Breast epithelium (tissue), 3 donors: ENCODE measurements at regions not wholly inside any gene's neighbourhood (a gene's known extent, or its start where the extent isn't known, plus 50 kb on each side); places are given as distances from the start of the nearest gene placed in this dataset.

Source experiments
- POLR2A ChIP-seq: fragments of 450-650 bp; IDR thresholded peaks from one replicate; pipeline ENCODE4 v1.6.1; 2016; ENCODE audit warnings: antibody characterized with exemption, mild to moderate bottlenecking, moderate library complexity
- TF ChIP-seq, protein P1 (sequence below), 3 donors: fragments of 450-650 bp; IDR thresholded peaks; one replicate each; pipeline ENCODE4 v1.5.1; 2016 to 2017; ENCODE audit warnings: antibody characterized with exemption in 3 of 3, mild to moderate bottlenecking in 3 of 3, moderate library complexity in 3 of 3

DNA sequence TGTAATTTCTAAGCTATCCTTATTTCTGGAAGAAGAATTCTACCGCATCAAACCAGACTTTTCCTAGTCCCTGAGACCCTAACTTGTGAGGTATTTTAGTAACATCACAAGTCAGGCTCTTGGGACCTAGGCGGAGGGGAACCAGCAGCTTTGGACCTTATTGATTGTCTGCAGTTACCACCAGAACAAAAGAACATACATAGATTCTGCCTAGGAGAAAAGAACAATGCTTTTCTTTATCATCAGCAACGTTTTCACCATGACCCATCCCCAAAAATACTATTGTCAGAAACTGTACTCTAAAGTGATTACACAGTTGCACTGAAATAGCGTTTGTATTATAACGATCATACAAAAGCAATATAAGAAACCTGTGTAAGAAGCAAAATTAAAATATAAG lies 860.4 kb downstream of the USP25 start:
- TF ChIP-seq, protein P1, sequence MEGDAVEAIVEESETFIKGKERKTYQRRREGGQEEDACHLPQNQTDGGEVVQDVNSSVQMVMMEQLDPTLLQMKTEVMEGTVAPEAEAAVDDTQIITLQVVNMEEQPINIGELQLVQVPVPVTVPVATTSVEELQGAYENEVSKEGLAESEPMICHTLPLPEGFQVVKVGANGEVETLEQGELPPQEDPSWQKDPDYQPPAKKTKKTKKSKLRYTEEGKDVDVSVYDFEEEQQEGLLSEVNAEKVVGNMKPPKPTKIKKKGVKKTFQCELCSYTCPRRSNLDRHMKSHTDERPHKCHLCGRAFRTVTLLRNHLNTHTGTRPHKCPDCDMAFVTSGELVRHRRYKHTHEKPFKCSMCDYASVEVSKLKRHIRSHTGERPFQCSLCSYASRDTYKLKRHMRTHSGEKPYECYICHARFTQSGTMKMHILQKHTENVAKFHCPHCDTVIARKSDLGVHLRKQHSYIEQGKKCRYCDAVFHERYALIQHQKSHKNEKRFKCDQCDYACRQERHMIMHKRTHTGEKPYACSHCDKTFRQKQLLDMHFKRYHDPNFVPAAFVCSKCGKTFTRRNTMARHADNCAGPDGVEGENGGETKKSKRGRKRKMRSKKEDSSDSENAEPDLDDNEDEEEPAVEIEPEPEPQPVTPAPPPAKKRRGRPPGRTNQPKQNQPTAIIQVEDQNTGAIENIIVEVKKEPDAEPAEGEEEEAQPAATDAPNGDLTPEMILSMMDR (IDR thresholded peaks at IDR 0.05) = no peak
- no peak for TF ChIP-seq POLR2A
